Osteoblast (primary cell): ENCODE measurements at regions not wholly inside any gene's neighbourhood (a gene's known extent, or its start where the extent isn't known, plus 50 kb on each side); places are given as distances from the start of the nearest gene placed in this dataset.

Experiments used
- DNase-seq: peaks from one replicate; pipeline ENCODE4 v3.0.0; 2011; ENCODE audit warnings: low spot score, mixed read lengths; ENCODE audit not compliant: insufficient read length; ENCODE audit errors: missing footprints
- H2AFZ ChIP-seq: 2 replicates; pipeline ENCODE4 v1.6.0; 2011; ENCODE audit warnings: mild to moderate bottlenecking, low read length
- H3K27ac ChIP-seq: 2 replicates; pipeline ENCODE4 v1.5.1; 2011; ENCODE audit warnings: mild to moderate bottlenecking, low read depth, low read length, moderate library complexity
- H3K27me3 ChIP-seq: 2 replicates; pipeline ENCODE4 v1.6.0; 2012; ENCODE audit warnings: mild to moderate bottlenecking, control low read depth, inconsistent platforms, low read length, moderate library complexity; ENCODE audit not compliant: insufficient read depth
- H3K36me3 ChIP-seq: 2 replicates; pipeline ENCODE4 v1.5.1; 2011; ENCODE audit warnings: mild to moderate bottlenecking, low read length, control low read depth, moderate library complexity; ENCODE audit not compliant: insufficient read depth
- H3K4me1 ChIP-seq: 2 replicates; pipeline ENCODE4 v1.5.1; 2011; ENCODE audit warnings: mild to moderate bottlenecking, low read length, control low read depth, moderate library complexity; ENCODE audit not compliant: insufficient read depth
- H3K4me2 ChIP-seq: 2 replicates; pipeline ENCODE4 v1.6.0; 2011; ENCODE audit warnings: mild to moderate bottlenecking, low read length; ENCODE audit not compliant: insufficient read depth
- H3K4me3 ChIP-seq: fragments of 200-600 bp; sonication (generic); 3 replicates; pipeline ENCODE4 v1.5.1; 2012; ENCODE audit warnings: mild to moderate bottlenecking, low read length, inconsistent platforms; ENCODE audit not compliant: insufficient read depth
- H3K79me2 ChIP-seq: 2 replicates; pipeline ENCODE4 v1.6.0; 2012; ENCODE audit warnings: mild to moderate bottlenecking, low read length, control low read depth, inconsistent platforms; ENCODE audit not compliant: insufficient read depth
- H3K9me3 ChIP-seq: 2 replicates; pipeline ENCODE4 v1.5.1; 2011; ENCODE audit warnings: low read depth, low read length, control low read depth
- H4K20me1 ChIP-seq: 2 replicates; pipeline ENCODE4 v1.6.0; 2012; ENCODE audit warnings: mild to moderate bottlenecking, low read length, control low read depth; ENCODE audit not compliant: insufficient read depth
- TF ChIP-seq, protein P1 (sequence below): IDR thresholded peaks from 2 replicates; pipeline ENCODE4 v1.5.1; 2011; ENCODE audit warnings: mild to moderate bottlenecking, low read depth, low read length, moderate library complexity; ENCODE audit errors: extremely low read depth

DNA sequence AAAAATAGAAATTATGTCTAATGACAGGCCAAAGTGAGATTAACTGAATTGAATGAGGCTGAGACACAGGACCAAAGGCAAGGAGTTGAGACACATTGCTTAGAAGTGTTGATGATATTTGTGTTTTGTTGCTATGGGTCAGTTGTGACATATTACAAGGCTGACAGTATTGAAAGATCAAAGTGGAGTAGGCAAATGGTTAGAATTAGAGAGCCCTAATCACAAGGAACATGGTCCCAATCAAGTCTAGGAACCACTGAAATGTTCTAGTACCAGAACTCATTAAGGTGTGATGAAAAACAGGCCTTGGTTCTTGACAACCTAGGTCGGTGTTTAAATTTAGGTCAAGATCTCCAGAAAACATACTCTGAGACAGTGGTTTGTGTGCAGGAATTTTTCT is 896.3 kb upstream of the HS3ST1 start:
- no peak for DNase-seq
- Histone ChIP-seq H3K4me2 (no peak overlapping the region), H4K20me1 (no peaks in the 10 kb centered on the region)

GRCh38 chr4:12319765-12320164 is 891.1 kb upstream of the HS3ST1 start:
- H3K27ac ChIP-seq: no peak overlapping the region
- no peak for DNase-seq
- H3K36me3 ChIP-seq: no peaks in the 10 kb centered on the region
- H3K27me3 ChIP-seq: no peaks in the 10 kb centered on the region
- TF ChIP-seq, protein P1, sequence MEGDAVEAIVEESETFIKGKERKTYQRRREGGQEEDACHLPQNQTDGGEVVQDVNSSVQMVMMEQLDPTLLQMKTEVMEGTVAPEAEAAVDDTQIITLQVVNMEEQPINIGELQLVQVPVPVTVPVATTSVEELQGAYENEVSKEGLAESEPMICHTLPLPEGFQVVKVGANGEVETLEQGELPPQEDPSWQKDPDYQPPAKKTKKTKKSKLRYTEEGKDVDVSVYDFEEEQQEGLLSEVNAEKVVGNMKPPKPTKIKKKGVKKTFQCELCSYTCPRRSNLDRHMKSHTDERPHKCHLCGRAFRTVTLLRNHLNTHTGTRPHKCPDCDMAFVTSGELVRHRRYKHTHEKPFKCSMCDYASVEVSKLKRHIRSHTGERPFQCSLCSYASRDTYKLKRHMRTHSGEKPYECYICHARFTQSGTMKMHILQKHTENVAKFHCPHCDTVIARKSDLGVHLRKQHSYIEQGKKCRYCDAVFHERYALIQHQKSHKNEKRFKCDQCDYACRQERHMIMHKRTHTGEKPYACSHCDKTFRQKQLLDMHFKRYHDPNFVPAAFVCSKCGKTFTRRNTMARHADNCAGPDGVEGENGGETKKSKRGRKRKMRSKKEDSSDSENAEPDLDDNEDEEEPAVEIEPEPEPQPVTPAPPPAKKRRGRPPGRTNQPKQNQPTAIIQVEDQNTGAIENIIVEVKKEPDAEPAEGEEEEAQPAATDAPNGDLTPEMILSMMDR: no peak
- H3K4me2 ChIP-seq: no peak overlapping the region
- H2AFZ ChIP-seq: no peak overlapping the region
- H3K79me2 ChIP-seq: no peaks in the 10 kb centered on the region
- H3K9me3 ChIP-seq: peaks cover 4% of the 10 kb centered on the region
- H3K4me1 ChIP-seq: no peaks in the 10 kb centered on the region
- no peak overlapping the region for H3K4me3 ChIP-seq
- H4K20me1 ChIP-seq: no peaks in the 10 kb centered on the region

More for the DNA sequence above, 896.3 kb upstream of the HS3ST1 start:
- H3K27me3 ChIP-seq: no peaks in the 10 kb centered on the region
- no peaks in the 10 kb centered on the region for H3K4me1 ChIP-seq
- H3K4me3 ChIP-seq: no peak overlapping the region
- TF ChIP-seq, protein P1: no peak
- no peaks in the 10 kb centered on the region for H3K36me3 ChIP-seq
- H2AFZ ChIP-seq: no peak overlapping the region
- no peaks in the 10 kb centered on the region for H3K79me2 ChIP-seq
- H3K9me3 ChIP-seq: no peaks in the 10 kb centered on the region
- no peak overlapping the region for H3K27ac ChIP-seq

DNA sequence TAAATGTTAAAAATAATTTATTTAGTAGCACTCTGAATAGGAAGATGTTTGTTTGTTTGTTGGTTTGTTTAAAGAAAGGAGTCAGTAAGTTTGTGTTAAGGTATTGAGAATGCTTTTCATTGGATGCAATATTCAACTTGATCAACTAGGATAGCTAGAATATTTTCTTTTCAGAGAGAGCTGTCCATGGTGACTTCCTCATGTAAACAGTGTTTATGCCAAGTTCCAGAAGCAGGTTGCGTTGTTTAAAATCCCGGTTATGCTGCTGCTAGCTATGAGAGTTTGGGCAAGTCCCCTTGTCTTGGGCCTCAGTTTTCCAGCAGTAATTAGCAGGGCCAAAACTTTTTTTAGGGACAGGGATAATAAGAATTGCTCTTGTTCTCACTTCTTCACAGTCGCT is 876.2 kb upstream of the HS3ST1 start:
- Histone ChIP-seq H3K27ac (no peak overlapping the region), H4K20me1 (no peaks in the 10 kb centered on the region), H3K4me3 (no peak overlapping the region), H3K9me3 (no peaks in the 10 kb centered on the region), H3K79me2 (no peaks in the 10 kb centered on the region), H3K4me1 (no peaks in the 10 kb centered on the region), H3K4me2 (no peak overlapping the region), H3K36me3 (no peaks in the 10 kb centered on the region), H3K27me3 (no peaks in the 10 kb centered on the region), H2AFZ (no peak overlapping the region)
- no peak for DNase-seq
- TF ChIP-seq, protein P1: no peak

- TF ChIP-seq, protein P1: no peak
- Histone ChIP-seq H3K4me1 (no peaks in the 10 kb centered on the region), H3K4me2 (no peak overlapping the region), H3K79me2 (no peaks in the 10 kb centered on the region), H3K4me3 (no peak overlapping the region), H3K27ac (no peak overlapping the region), H3K36me3 (no peaks in the 10 kb centered on the region), H4K20me1 (no peaks in the 10 kb centered on the region), H2AFZ (no peak overlapping the region), H3K27me3 (no peaks in the 10 kb centered on the region), H3K9me3 (no peaks in the 10 kb centered on the region)
- DNase-seq: no peak
Observed at GRCh38 chr4:12296366-12296765, 867.7 kb upstream of the HS3ST1 start.
